ENCODE measurements at regions not wholly inside any gene's neighbourhood (a gene's known extent, or its start where the extent isn't known, plus 50 kb on each side); places are given as distances from the start of the nearest gene placed in this dataset.
"Not testable (repeated sequence)": the region's sequence is repeated elsewhere in the genome, so short reads cannot be mapped to it uniquely, and the experiment has no call there.

GRCh38 chr12:11546582-11547270 is 102.7 kb upstream of the ETV6 start:
- H3K27ac ChIP-seq (ENCODE audit: extremely low read depth, low read depth, low read length); DNase-seq (ENCODE audit: extremely low read depth in 1 of 4, low spot score in 3 of 4): not testable (repeated sequence)

GRCh38 chr12:11547271-11547646 is 102.2 kb upstream of the ETV6 start:
- FAIRE-seq; H3K79me2 ChIP-seq (ENCODE audit: control insufficient read depth, insufficient read depth, low read length); H3K4me2 ChIP-seq (ENCODE audit: insufficient read depth, low read length); H3K9me3 ChIP-seq (replicated peaks; ENCODE audit: control insufficient read depth, insufficient read depth, low read depth, low read length); intact Hi-C loops (cut with micrococcal nuclease); H3K27ac ChIP-seq (ENCODE audit: extremely low read depth, low read depth, low read length); CTCF ChIA-PET (ENCODE audit: low intra/inter-chr PET ratio); H3K9ac ChIP-seq (ENCODE audit: insufficient read depth in 1 of 2, low read depth in 2 of 2, low read length in 2 of 2); H2AFZ ChIP-seq (ENCODE audit: low read depth, low read length); H3K4me3 ChIP-seq; H4K20me1 ChIP-seq (replicated peaks; ENCODE audit: control insufficient read depth, insufficient read depth, low read length); ATAC-seq; H3K36me3 ChIP-seq (ENCODE audit: control insufficient read depth, insufficient read depth, low read length); DNase-seq (ENCODE audit: extremely low read depth in 1 of 4, low spot score in 3 of 4); BruUV-seq (replicated peaks); POLR2A ChIA-PET; H3K9me1 ChIP-seq (ENCODE audit: control insufficient read depth, insufficient read depth, low read length); H3K4me1 ChIP-seq (replicated peaks in 1 of 2; ENCODE audit: control insufficient read depth in 2 of 2, insufficient read depth in 2 of 2, low read length in 2 of 2); in situ Hi-C loops (cut with MboI); H3K27me3 ChIP-seq (ENCODE audit: control insufficient read depth in 2 of 2, insufficient read depth in 2 of 2, low read length in 2 of 2): not testable (repeated sequence)
- 10% methylated on average over 4 of the region's 31 CpGs for WGBS (ENCODE audit: insufficient coverage, low coverage, missing lambda C conversion rate)
- 0 out of 2 replicates have a peak, but pooled peaks have one; percentile 32 for TF ChIP-seq POLR2G (IDR thresholded peaks at IDR 0.05; ENCODE audit: low read depth, low read length)
- 0 out of 2 replicates have a peak, but pooled peaks have one; percentile 39 for TF ChIP-seq RBFOX2 (IDR thresholded peaks at IDR 0.05; ENCODE audit: low read depth, low read length)

More at GRCh38 chr12:11546582-11547270, 102.7 kb upstream of the ETV6 start:
- H3K4me3 ChIP-seq; ATAC-seq; H3K36me3 ChIP-seq (ENCODE audit: control insufficient read depth, insufficient read depth, low read length); POLR2A ChIA-PET; BruUV-seq (replicated peaks); H3K9me1 ChIP-seq (ENCODE audit: control insufficient read depth, insufficient read depth, low read length); H4K20me1 ChIP-seq (replicated peaks; ENCODE audit: control insufficient read depth, insufficient read depth, low read length); intact Hi-C loops (cut with micrococcal nuclease); H3K4me1 ChIP-seq (replicated peaks in 1 of 2; ENCODE audit: control insufficient read depth in 2 of 2, insufficient read depth in 2 of 2, low read length in 2 of 2); FAIRE-seq; H3K9me3 ChIP-seq (replicated peaks; ENCODE audit: control insufficient read depth, insufficient read depth, low read depth, low read length); H3K79me2 ChIP-seq (ENCODE audit: control insufficient read depth, insufficient read depth, low read length); in situ Hi-C loops (cut with MboI); H3K27me3 ChIP-seq (ENCODE audit: control insufficient read depth in 2 of 2, insufficient read depth in 2 of 2, low read length in 2 of 2); H3K9ac ChIP-seq (ENCODE audit: insufficient read depth in 1 of 2, low read depth in 2 of 2, low read length in 2 of 2); CTCF ChIA-PET (ENCODE audit: low intra/inter-chr PET ratio): not testable (repeated sequence)
- 8% methylated on average over 3 of the region's 14 CpGs for WGBS (ENCODE audit: insufficient coverage, low coverage, missing lambda C conversion rate)
- 0 out of 2 replicates have a peak, but pooled peaks have one; percentile 17 for TF ChIP-seq L3MBTL2 (IDR thresholded peaks at IDR 0.05)
- TF ChIP-seq NRF1 (conservative IDR thresholded peaks at IDR 0.05 in 1 of 2, IDR thresholded peaks at IDR 0.05 in 1 of 2), result 0 out of 4 replicates have a peak, but pooled peaks of 1 of the 2 experiments have one; percentile 17
- peak overlapping the region; percentile 32; the same call in 1 of the 2 replicates for H3K4me2 ChIP-seq (ENCODE audit: insufficient read depth, low read length)
- peak overlapping the region; percentile 63 for H2AFZ ChIP-seq (ENCODE audit: low read depth, low read length)

Measured in K562 (cell line).